IPS DF 6.9 (cell line): ENCODE measurements at regions not wholly inside any gene's neighbourhood (a gene's known extent, or its start where the extent isn't known, plus 50 kb on each side); places are given as distances from the start of the nearest gene placed in this dataset.
"Not testable (repeated sequence)": the region's sequence is repeated elsewhere in the genome, so short reads cannot be mapped to it uniquely, and the experiment has no call there.

ENCODE experiments used
- DNase-seq: peaks from one replicate; pipeline ENCODE4 v3.0.0-alpha.2; 2013; ENCODE audit warnings: low read depth, low spot score
- H3K27ac ChIP-seq: one replicate; pipeline ENCODE4 v1.5.1; 2013; ENCODE audit warnings: low read length, control low read depth
- H3K27me3 ChIP-seq: 2 replicates; pipeline ENCODE4 v1.6.1; 2013; ENCODE audit warnings: mild to moderate bottlenecking, low read length; ENCODE audit not compliant: control insufficient read depth, insufficient read depth
- H3K36me3 ChIP-seq: 2 replicates; pipeline ENCODE4 v1.6.1; 2013; ENCODE audit warnings: low read length; ENCODE audit not compliant: control insufficient read depth, insufficient read depth
- H3K4me1 ChIP-seq: 2 replicates; pipeline ENCODE4 v1.6.1; 2013; ENCODE audit warnings: low read length; ENCODE audit not compliant: control insufficient read depth, insufficient read depth
- H3K4me3 ChIP-seq: 2 replicates; pipeline ENCODE4 v1.5.1; 2013; ENCODE audit warnings: mild to moderate bottlenecking, low read length
- H3K9me3 ChIP-seq: 2 replicates; pipeline ENCODE4 v1.6.1; 2013; ENCODE audit warnings: low read length, inconsistent platforms; ENCODE audit not compliant: control insufficient read depth, insufficient read depth
- WGBS: extraction: QIAGEN DNeasy Blood & Tissue Kit; methylation state at CpG from one replicate; pipeline ENCODE4 v1.1.7; 2013; ENCODE audit warnings: mixed read lengths, missing lambda C conversion rate; ENCODE audit not compliant: insufficient read length, insufficient coverage; 5-methylcytosine and 5-hydroxymethylcytosine counted together

DNA sequence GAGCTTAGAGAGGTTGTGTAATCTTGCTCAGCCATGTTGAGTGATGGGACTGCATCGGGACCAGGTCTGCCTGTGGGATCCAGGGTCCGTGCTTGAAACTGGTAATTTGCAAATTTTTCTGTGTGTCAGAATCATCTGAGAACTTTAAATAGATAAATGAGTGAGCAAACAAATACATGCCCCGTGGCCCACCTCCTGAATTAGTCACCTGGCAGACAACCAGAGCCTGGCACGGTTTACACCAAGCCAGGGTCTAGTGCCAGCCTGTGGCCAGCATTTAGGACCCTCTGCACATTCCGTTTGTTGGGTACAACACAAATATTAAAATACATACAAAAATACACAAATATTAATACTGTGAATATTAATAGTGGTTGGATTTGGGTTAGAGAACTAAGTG, 90.6 kb upstream of the STOX2 start:
- no peak overlapping the region for H3K4me3 ChIP-seq
- H3K4me1 ChIP-seq: no peaks in the 10 kb centered on the region
- H3K9me3 ChIP-seq: no peaks in the 10 kb centered on the region
- H3K27me3 ChIP-seq: no peaks in the 10 kb centered on the region
- H3K36me3 ChIP-seq: no peaks in the 10 kb centered on the region
- no CpG with 5 or more reads among the region's 5 CpGs for WGBS
- DNase-seq: no peak
- H3K27ac ChIP-seq: no peak overlapping the region

DNA sequence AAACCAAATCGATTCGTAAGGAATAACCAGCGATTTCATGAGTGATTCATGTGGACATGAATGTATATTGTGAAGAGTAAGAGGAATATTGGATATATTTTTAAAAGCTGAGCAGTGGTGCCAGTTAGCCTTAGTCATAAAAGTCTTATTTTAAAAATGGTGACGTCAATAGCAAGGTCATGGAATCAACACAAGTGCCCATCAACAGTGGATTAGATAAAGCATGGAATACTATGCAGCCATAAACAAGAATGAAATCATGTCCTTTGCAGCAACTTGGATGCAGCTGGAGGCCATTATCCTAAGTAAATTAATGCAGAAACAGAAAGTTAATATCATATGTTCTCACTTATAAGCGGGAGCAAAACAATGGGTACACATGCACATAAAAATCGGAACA, 89.0 kb upstream of the STOX2 start:
- Histone ChIP-seq H3K9me3 (no peaks in the 10 kb centered on the region), H3K27ac (no peak overlapping the region), H3K4me3 (no peak overlapping the region), H3K27me3 (no peaks in the 10 kb centered on the region), H3K4me1 (no peaks in the 10 kb centered on the region), H3K36me3 (no peaks in the 10 kb centered on the region)
- 100% methylated on average over 3 of the region's 6 CpGs for WGBS
- DNase-seq: no peak

DNA sequence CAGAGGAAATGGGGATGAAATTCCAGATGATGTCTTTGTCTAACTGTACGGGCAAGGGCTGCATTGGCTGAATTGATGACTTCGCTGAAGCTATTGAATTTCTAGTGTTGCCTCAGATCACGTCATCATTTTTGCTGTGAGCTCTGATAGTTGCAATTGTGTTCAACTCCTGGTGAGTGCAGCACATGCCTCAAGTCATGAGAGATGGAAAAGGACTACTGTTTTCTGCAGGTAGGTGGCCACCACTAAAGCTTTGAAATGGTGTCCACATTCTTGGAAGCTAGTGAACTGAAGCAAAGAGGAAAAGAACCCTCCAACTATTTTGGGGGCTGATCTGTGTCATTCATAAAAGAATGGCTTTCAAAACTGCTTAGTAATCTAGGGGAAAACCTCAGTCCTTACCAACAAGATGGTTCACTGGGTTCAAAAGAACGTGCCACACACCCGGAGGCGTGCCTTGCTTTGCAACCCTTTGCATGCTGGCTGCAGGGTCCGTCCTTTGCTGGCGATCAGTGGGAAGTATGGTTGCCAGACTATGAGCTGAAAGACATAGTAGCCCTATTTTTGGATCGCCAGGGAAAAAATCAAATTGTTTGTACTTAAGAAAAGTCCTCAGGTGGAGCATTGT, 88.1 kb upstream of the STOX2 start:
- no peaks in the 10 kb centered on the region for H3K4me1 ChIP-seq
- H3K27ac ChIP-seq: no peak overlapping the region
- H3K27me3 ChIP-seq: no peaks in the 10 kb centered on the region
- no peaks in the 10 kb centered on the region for H3K36me3 ChIP-seq
- no peak overlapping the region for H3K4me3 ChIP-seq
- no peaks in the 10 kb centered on the region for H3K9me3 ChIP-seq
- WGBS: no CpG with 5 or more reads among the region's 9 CpGs
- no peak for DNase-seq

DNA sequence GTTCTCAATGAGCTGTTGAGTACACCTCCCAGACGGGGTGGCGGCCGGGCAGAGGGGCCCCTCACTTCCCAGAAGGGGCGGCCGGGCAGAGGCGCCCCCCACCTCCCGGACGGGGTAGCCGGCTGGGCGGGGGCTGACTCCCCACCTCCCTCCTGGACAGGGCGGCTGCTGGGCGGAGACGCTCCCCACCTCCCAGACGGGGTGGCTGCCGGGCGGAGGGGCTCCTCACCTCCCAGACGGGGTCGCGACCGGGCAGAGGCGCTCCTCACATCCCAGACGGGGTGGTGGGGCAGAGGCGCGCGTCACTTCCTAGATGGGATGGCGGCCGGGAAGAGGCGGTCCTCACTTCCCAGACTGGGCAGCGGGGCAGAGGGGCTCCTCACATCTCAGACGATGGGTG, 86.5 kb upstream of the STOX2 start:
- H3K27ac ChIP-seq, H3K4me1 ChIP-seq, H3K27me3 ChIP-seq, H3K36me3 ChIP-seq, H3K9me3 ChIP-seq, DNase-seq, H3K4me3 ChIP-seq: not testable (repeated sequence)
- WGBS: no CpG with 5 or more reads among the region's 30 CpGs

DNA sequence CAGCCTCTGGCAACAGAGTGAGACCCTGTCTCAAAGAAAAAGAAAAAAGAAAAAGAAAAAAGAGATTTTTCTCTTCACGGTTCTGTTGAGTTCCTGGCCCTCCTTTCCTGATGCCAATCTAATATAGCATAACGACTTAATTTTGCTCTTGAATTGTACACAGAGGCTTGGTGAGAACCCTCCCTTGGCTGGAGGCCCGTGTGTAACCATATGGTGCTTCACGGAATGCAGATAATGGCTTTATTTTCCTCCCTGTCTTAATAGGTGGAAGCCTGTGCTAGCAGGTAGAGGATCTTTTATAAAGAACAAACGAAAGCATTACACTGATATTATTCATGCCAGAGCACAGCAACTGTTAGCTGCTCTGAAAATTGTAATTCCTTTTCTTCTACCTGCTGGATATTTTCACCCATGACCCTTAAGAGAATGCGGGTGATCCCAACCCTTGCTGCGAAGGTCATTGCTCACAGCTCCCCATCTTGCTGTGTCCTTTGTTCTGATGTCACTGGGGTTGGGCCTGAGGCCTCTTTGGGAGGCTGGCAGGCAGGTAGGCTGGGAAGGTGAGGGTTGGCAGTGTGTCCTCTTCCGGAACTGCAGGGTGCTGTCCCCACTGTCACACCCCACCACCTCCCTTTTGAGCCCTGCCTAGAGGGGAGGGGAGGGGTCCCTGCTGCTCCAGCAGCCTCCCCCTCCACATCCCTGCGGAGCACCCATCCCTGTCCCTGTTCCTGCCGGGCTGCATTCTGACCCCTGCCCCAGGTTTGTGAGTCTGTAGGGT, 83.8 kb upstream of the STOX2 start:
- H3K9me3 ChIP-seq: no peaks in the 10 kb centered on the region
- H3K4me1 ChIP-seq: no peaks in the 10 kb centered on the region
- H3K27me3 ChIP-seq: no peaks in the 10 kb centered on the region
- no peak overlapping the region for H3K4me3 ChIP-seq
- no CpG with 5 or more reads among the region's 10 CpGs for WGBS
- H3K36me3 ChIP-seq: no peaks in the 10 kb centered on the region
- no peak overlapping the region for H3K27ac ChIP-seq
- no peak for DNase-seq

DNA sequence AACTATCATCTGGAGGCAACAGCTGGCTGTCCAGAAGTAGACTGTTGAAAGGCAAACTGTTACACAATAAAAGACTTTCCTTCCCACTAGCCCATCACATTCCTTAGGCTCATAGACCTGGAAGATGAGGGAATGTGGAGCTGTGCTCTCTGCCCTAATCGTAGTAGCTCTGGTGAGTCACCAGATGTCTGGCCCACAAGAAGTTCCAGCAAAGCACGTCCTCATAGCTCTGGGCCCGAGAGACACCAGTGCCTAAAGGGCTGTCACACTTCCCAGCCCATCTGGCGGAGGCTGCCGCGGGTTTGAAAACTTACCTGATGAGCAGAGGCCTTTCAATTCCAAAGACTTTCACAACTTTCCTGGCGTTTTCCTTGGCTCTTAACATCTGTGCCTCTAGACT, 81.7 kb upstream of the STOX2 start:
- WGBS: no CpG with 5 or more reads among the region's 7 CpGs
- no peaks in the 10 kb centered on the region for H3K27me3 ChIP-seq
- H3K9me3 ChIP-seq: no peaks in the 10 kb centered on the region
- H3K4me1 ChIP-seq: no peaks in the 10 kb centered on the region
- H3K4me3 ChIP-seq: no peak overlapping the region
- no peak overlapping the region for H3K27ac ChIP-seq
- H3K36me3 ChIP-seq: no peaks in the 10 kb centered on the region
- no peak for DNase-seq

DNA sequence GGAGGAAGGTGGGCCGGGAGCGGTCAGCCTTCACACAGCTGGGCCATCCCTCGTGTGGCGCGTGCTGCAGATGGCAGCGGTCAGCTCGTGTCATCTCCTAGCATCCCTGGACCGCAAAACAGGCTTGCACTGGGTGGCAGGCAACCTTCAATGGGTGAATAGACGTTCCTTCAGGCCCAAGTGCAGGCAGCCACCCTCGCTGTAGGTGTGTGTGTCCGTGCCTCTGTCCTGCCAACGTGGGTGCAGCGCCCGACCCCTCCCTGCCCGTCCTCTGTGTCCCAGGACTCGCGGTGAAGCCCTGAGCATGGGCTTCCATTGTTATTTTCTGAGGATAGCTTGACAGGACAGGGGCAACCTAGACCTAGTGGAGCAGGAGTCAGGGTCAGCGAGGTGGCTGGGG, 79.8 kb upstream of the STOX2 start:
- Histone ChIP-seq H3K4me3 (no peak overlapping the region), H3K27ac (no peak overlapping the region), H3K9me3 (no peaks in the 10 kb centered on the region), H3K36me3 (no peaks in the 10 kb centered on the region), H3K27me3 (no peaks in the 10 kb centered on the region; the same call in 1 of the 2 replicates), H3K4me1 (no peaks in the 10 kb centered on the region)
- WGBS: no CpG with 5 or more reads among the region's 18 CpGs
- DNase-seq: no peak

DNA sequence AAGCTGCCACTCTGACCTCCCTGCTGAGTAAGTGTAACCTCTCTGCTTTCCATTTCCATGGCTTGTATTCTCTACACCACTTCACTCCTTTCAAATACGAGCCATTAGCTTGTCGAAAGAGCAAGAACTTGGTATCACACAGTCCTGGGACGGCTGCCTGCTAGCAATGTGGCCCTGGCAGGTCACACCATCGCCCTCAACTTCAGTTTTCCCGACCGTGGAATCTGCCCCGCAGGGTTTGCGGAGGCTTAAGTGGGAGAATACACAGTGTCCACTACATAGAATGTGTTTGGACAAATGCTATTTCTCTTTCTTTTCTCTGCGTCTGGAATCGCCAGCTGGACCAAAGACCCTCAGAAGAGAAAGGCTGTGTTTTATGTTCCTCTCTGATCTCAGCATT, 78.6 kb upstream of the STOX2 start:
- Histone ChIP-seq H3K4me3 (no peak overlapping the region; the same call in 1 of the 2 replicates), H3K4me1 (peaks cover 1% of the 10 kb centered on the region; the same call in 1 of the 2 replicates), H3K27me3 (no peaks in the 10 kb centered on the region; the same call in 1 of the 2 replicates), H3K9me3 (no peaks in the 10 kb centered on the region), H3K36me3 (no peaks in the 10 kb centered on the region), H3K27ac (no peak overlapping the region)
- WGBS: no CpG with 5 or more reads among the region's 10 CpGs
- no peak for DNase-seq

DNA sequence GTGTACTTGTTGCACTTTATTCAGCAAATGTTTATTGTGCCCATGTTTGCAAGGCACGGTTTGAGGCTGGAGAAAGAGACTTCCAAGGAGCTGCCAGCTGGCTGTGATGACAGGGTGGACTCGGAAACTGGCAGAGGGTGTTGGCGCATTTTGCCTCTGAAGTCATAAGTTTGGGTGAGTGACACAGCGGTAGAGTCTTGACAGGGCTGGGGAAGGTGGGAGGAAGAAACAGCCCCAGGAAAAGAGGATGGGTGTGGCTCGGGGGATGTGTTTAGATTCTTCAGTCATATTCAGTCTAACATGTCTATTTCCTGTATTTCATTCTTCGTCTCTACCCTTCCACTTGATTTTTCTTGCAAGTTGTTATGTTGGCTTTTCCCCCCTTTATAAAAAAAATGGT, 77.0 kb upstream of the STOX2 start:
- DNase-seq: no peak
- H3K27ac ChIP-seq: no peak overlapping the region

DNA sequence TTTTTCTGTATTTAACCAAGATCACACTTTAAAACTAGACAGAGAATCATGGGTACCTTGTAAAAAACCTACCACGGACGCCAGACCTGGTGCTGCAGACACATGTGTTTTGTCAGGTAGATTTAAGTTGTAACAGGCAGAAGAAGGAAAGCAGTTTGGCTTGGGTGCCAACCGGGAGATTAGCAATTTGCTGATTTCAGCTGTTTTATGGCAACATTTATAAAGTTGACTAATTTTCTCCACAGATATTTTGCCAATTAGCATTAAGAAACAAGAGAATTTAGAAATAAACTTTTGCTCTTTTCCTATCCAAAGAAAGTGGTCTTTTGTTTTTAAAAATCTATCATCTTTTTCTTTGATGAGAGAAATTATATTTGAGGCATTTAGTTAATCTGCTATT, 76.3 kb upstream of the STOX2 start:
- WGBS: no CpG with 5 or more reads among the region's 3 CpGs
- peaks cover 1% of the 10 kb centered on the region; the same call in 1 of the 2 replicates for H3K4me1 ChIP-seq
- no peaks in the 10 kb centered on the region for H3K9me3 ChIP-seq
- no peaks in the 10 kb centered on the region for H3K36me3 ChIP-seq
- H3K4me3 ChIP-seq: no peak overlapping the region
- no peaks in the 10 kb centered on the region; the same call in 1 of the 2 replicates for H3K27me3 ChIP-seq
- H3K27ac ChIP-seq: no peak overlapping the region
- no peak for DNase-seq

More for the DNA sequence above, 77.0 kb upstream of the STOX2 start:
- Histone ChIP-seq H3K4me1 (peaks cover 1% of the 10 kb centered on the region; the same call in 1 of the 2 replicates), H3K9me3 (no peaks in the 10 kb centered on the region), H3K27me3 (no peaks in the 10 kb centered on the region; the same call in 1 of the 2 replicates), H3K36me3 (no peaks in the 10 kb centered on the region), H3K4me3 (no peak overlapping the region)
- no CpG with 5 or more reads among the region's 6 CpGs for WGBS
